HG03066 (cell line): ENCODE measurements at regions not wholly inside any gene's neighbourhood (a gene's known extent, or its start where the extent isn't known, plus 50 kb on each side); places are given as distances from the start of the nearest gene placed in this dataset.

Experiments used
- ATAC-seq: cut with Tn5 transposase; IDR thresholded peaks from one replicate; pipeline ENCODE4 v1.9.1; 2021; ENCODE audit warnings: low read depth; ENCODE audit not compliant: unreplicated experiment

DNA sequence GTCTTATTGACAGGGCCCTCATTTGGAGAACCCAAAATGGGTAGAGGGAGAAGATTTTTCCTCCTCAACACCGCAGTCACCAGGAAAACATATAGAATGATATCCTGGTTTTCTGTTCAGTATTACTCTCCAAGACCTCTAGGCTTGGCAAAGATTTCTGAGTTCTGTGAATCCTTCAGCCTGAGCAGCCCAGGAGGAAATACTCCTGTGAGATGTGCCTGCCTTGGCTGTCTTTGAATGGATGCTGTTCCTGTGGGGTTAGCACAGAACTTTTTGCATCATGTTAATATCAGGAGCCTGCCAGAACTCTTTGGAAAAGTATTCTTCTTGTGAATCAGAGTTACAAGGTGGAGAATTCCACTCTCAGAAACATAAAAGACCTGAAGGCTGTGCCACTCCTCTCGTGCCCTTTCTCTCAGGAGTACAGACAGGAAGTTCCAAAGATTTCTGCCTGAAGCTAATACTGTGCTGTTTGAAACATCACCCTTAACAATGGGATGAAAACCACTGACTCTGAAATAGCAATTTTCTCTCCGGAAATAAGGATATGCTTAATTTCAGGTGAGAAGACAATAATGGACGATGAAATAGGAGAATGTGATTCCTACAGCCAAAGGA is 520.1 kb upstream of the NBEA start:
- no peak for ATAC-seq

DNA sequence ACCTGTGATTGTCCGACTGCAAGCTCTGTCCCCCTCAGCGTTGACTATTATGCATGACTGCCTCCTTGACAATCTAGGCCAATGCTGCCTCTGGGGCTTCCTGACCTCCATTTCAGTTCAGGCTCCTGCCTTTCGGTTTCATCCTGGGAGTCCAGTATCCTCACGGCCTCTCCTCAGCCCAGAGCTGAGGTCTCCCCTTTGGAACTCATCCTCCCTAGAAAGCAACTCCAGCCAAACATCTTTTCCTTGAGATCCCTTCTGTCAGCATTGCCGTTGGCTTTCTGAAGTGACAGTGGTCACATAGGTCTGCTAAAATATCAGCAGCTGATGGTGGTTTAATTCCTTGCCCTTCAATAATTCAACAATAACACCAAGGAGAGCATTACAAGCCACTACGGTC is 519.1 kb upstream of the NBEA start:
- ATAC-seq: no peak

DNA sequence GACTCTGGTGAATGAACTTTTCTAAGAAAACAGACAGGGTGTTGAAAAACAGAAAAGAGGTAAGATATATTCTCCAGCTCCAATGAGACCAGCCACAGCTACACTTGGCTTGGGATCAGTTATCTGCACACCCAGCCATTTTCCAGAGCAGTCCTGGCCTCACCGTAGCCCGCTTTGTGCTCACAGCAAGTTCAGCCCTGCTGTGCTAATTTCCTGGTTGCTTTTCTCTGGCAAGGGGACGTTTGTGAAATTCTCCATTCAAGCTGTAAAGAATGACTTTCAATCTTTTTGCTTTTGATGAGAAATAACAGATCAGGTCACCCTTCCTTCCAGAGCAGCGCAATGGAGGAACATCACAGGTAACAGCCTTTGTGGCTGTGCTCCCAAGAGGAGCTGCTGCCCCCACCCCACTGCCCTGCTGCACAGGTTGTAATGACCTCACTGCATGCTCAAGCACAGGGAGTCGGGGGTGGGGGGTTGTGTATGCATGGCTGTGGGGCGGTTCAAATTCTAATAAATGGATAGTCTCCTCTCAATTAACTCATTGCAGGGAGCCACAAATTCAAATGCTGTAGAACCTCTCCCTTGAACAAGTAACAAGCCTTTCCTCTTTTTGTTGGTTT is 516.6 kb upstream of the NBEA start:
- no peak for ATAC-seq

DNA sequence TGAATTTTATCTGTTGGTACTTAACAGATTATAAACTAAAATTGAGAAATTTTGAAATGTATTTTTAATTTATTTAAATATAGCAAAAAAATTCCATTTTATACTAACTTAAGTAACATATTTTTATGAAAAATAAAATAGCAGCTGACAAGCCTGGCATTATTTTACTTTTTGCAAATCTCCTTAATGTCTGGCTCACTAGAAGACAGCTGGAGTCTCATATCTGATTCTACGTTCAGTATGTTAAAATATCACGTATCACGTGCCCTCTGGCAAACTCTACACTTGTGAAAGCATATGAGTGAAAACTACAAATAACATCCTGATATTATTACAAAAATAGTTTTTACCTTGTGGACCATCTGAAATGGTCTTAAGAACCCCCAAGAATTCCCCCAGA is 513.2 kb upstream of the NBEA start:
- no peak for ATAC-seq

DNA sequence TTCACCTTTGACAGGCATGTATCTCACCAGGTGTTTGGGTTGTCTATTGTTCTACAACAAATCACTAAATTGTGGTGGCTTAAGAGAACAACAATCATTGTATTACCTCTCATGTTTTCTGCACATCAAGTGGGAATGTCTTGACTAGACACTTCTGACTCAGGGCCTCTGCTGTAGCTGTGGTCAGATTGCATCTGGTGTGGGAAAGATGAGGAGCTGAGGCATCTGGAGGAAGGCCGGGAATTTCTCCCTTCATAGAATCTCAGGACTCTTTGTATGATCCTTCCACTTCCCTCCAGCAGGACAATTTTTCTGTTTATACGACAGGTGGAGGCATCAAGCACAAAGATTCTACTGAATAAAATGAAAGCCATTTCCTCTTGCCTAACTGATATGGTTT is 511.8 kb upstream of the NBEA start:
- no peak for ATAC-seq

DNA sequence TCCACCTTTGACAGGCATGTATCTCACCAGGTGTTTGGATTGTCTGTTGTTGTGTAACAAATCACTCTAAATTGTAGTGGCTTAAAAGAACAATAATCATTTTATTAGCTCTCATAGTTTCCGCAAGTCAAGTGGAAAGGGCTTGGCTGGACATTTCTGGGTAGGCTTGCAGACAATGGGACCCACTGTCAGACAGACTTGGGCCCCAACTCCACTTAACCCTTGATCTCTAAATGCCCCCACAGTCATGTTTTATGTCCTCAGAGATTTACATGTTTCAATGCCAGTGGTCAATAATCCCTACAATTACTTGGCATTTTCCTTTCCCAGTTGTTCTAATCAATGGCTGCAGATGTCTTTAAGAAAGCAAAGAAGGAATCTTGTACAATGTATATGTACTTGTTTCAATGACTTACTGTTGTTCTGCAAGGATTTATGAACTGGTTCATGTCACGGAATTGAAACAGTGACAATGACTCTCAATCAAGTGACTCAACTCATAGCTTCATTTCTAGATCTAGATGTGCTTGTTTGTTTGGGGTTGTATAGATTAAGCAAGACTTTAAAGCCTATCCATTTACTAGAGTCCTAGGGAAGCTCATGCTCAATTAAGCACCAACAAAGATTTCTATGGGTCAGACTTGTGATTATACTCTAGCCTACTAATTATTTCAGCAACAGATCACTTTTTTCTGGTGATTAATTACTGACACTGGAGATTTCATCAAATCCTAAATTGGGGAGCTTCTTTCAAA is 510.1 kb upstream of the NBEA start:
- ATAC-seq: no peak

DNA sequence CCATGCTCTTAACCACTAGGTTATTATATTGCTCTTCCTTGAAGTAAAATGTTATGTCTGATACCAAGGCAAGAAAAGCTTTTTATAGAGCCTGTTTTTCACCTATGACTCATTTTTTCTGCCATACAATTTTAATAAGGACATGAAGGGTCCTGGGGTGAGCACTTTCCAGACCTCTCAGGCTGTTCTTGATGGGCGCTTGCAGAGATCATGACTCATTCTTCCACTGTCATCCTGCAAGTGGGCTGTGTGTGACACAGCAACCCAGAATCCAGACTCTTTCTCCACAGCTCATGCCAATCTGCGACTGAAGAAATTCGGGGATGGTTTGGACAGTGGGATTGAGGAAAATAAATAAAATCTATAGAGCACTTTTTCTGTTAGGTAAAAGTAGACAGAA is 506.7 kb upstream of the NBEA start:
- no peak for ATAC-seq

DNA sequence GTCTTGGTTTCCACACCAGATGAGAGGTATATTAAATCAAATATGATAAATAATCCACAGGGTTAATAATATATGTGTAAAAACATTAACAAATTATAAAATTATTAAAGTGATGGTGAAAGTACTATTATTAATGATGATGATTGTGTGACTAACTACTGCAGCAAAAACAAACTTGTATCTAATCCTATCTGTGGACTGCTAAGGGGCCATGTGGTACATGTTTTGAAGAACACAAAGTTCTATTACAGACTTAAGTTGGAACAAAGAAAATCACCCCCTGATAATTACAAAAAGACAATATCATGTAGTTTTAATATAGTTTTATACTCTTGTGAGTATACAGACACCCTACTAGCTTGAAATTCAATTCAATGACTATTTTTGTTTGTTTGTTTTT is 504.2 kb upstream of the NBEA start:
- no peak for ATAC-seq

DNA sequence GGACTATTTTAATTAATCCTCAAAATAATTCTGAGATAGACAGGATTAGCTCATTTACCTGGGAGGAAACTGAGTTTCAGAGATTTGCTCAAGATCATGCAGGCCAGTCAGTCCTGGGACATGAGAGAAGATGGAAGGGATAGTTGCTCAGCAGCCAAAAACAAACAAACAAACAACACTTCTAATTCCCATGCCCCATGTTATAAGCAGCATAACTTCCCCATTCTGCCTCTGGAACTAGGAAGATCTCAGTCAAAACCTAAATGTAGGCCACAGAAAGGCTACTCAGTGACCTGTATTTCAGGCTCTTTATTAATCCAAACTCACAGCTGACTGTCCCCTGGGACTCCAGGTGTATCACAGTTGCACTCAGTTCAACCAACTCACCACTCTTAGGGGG is 489.2 kb upstream of the NBEA start:
- ATAC-seq: no peak

DNA sequence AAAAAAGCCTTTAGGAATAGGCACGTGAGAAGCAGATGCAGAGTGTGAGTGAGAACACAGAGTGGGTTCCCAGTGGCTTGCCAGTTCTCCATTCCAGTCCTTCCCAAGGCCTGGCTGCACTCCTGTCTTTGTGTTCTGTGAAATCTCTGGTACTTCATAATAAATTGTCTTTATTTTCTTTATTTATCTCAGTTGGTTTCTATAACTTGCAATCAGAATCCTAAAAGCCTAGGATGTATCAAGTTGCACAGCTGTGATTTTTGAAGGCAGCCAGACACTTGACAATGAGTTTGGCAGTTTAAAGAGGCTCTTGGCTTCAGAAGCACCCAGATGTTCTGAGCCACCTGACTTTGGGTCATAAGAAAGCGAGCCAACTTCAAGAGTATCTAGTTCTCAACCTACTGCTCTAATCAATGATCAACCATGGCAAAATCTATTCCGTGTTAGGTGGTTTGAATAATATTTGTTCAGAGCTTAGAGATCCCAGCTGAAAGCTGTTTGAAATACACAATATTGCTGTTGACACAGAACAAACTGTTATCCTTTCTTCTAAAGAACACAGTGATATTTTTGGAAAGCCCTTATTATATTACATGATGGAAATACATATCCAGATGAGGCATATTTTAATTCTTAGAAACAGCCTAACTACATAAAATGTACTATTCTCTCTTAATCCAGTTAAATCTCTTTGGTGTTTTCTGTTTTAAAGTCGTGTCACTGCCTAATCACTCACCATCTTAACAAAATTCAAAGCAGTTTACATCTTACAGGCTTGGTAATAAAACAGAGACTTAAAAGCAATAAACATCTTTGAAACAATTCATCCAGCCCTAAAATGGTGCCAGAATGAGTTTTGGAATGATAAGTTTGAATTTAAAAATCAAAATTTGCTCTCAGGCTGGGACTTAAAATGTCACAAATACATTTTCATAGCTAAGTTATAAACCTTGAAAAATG is 483.0 kb upstream of the NBEA start:
- ATAC-seq: no peak

DNA sequence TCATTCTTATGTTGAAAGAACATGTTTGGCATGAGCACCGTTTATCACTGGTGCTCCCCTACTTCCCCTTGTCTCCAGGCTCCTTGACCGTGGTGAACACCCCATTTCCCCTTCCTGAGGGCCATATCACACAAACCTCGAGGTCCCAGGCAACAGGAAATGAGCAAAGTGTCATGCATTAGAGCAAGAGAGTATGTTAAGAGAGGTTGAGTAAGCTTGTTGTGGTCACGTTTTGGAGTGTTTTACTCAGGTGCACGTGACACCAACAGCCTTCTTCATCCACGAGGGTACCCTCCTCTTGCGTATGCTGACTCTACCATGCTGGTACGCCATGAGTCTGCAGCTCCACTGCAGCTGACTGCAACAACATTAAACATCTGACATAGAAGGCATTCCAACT is 482.2 kb upstream of the NBEA start:
- ATAC-seq: no peak

DNA sequence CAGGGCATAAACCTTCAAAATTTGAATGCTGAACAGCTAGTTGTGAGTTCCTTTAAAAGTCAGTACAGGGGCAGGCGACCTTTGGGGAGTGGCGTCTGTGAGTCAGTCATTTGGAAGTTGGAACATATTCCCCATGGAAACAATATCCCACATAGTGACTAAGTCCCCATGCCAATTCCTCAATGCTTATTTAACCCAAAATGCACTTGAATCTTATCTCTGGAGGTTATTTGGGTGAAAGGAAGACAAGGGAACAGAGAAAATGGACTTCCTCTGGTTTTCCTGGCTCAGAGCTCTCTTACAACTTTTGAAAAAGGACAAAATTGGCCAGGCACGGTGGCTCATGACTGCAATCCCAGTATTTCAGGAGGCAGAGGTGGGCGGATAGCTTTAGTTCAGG is 479.2 kb upstream of the NBEA start:
- no peak for ATAC-seq

DNA sequence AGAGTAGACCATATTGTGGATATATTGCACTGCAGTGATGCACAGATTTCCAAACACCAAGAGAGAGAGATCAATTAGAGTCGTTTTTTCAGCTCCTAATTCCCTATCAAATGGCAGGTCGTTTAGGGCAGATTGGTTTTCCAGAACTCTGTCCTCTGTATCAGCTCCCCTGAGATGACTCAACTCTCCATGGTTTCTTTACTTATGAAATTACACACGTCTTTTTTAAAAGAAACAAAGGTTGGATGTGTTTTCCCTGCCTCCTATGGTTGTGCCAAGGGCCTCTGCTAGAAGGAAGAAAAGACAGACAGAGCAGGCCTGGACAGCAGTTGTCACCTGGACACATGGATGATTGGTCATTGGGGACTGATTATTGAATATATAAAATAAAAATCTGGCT is 478.1 kb upstream of the NBEA start:
- no peak for ATAC-seq

DNA sequence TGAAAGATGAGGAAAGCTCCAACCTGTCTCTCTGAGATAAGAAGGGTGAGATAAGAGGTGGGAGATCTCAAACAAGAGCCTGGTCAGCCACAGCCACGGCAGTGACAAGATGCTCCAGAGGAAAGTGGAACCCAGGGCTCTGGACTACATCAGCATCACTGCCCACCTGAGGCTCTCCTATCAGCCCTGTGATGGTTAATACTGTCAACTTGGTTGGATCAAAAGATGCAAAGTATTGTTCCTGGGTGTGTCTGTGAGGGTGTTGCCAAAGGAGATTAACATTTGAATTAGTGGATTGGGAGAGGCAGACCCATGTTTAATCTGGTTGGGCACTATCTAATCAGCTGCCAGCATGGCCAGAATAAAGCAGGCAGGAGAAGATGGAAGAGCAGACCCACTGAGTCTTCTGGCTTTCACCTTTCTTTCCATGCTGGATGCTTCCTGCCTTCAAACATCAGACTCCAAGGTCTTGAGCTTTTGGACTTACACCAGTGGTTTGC is 476.6 kb upstream of the NBEA start:
- no peak for ATAC-seq

DNA sequence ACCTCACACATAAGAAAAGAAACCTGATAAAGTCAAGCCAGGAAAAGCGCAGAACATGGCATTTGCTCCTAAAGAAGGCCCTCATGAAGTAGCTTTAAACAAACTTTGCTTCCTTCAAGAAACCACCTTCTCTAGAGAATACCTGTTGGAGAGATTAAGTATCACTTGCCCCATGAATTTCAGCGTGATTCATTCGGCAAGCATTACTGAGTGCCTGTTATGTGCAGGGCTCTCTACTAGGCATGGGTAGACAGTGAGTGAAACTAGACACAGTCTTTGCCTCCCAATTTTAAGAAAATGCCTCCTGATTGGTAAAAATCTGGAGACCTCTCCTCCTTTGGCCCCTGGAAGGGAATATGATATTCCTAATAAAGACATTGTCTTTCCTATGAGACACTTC is 475.8 kb upstream of the NBEA start:
- ATAC-seq: no peak

DNA sequence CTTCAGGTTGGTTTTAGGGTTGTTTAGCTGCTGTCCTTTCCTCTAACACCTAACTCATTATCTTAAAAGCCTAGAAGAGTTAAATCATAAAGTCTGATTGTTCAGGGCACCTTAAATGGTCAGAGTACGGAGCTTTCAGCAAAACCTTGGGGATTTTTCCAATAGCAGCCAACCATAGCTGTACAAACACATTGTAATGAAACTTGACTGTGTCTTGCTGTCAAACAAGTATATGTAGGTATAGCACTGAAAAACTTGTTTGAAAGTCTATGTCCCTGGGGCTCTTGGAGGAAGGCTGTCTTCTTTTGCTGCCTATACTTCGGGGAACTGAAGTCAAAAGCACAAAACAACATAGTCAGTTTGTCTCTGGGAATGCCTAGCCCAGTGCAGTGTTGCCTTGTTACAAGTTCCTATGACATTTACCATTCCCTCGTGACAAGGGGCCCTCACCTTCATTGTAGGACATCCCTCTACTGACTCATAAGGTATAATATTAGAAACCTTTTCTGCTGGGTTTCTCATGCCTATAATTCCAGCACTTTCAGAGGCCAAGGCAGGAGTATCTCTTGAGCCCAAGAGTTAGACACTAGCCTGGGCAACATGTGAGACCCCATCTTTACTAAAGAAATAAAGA is 474.5 kb upstream of the NBEA start:
- ATAC-seq: no peak

DNA sequence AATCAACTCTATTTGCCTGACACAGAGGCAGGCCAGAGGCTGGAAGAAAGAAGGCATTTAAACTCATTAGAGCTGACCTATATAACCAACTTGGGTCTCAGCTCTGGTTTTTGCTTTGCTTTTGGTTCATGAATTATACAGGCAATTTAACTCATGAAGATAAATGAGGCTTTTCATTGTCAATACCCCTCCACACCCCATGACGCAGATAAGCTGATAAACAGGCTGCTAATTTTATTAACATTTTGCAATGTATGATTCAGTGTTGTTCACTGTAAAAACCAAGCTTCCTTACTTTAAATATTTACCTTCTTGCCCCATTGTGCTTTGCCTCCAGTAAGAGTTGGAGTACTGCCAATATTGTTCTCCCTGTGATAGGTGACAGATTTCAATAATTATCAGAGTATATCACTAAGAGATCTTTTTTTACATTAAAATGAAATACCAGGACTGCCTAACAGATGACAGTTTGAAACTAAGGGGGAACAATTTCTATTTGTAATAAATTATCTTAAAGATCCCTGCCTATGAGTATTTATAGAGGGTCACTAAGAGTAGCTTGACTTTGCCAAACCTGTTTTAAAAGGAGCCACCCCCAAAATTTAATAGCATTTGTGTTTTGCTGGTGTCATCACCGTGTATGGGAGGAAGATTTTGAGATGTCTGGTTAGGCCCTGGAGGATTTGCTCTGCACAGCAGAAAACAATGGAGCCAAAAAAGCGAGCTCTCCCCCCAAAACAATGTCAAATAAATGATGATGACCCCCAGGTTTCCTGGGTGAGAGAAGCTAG is 472.7 kb upstream of the NBEA start:
- ATAC-seq: no peak

DNA sequence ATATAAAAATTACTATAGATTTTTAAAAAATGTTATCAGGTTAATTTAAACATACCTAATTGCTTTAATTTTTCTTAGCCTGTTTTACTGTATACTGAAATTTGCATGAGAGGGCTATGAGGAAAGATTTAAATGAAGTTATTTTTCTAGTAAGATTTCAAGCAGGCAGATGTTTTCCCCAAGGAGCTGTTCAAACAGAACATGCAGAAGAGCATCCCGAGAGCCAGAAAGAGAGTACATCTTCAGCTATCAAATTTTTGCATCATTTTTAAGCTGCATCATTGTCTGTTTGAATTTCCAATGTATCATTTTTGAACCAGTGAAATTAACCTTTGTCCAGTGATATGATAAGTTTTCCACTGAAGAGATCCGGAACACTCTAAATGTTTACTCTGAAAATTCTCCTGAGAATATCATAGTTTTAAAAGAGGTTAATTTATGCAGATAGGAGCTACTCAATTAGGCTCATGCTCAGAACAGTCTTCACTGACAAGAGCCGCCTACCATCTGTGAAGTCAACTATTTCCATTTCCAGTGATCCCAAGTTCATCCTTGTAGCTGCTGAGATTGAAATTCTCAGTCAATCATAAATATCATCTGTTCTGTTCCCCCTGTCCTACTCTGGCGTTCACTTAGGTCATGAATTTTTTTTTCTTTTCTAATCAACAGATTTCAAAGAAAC is 467.7 kb upstream of the NBEA start:
- no peak for ATAC-seq

DNA sequence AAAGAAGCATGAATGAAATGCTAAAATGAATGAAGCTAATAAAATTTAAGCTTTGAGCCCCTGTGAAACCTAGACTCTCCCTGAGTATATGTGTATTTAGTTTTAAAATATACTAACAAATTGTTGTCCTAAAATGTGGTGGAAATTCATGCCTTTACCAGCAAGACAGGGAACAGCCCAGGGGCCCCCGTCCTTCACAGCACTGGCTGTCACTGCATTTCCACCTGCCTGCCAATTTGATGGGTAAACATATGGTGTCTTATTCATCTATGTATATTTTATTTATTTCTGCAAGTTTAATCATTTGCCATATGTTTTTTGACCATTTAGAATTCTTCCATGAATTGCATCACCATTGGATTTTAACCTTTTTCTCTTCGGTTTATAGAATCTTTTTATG is 463.7 kb upstream of the NBEA start:
- ATAC-seq: no peak
